ENCODE measurements at regions not wholly inside any gene's neighbourhood (a gene's known extent, or its start where the extent isn't known, plus 50 kb on each side); places are given as distances from the start of the nearest gene placed in this dataset.
"Not testable (repeated sequence)": the region's sequence is repeated elsewhere in the genome, so short reads cannot be mapped to it uniquely, and the experiment has no call there.

- not testable (repeated sequence) for DNase-seq
These were observed 103.2 kb upstream of the ZNF746 start for GRCh38 chr7:149600669-149601330.

GRCh38 chr7:149599636-149600206 is 102.1 kb upstream of the ZNF746 start:
- no peak for DNase-seq

DNA sequence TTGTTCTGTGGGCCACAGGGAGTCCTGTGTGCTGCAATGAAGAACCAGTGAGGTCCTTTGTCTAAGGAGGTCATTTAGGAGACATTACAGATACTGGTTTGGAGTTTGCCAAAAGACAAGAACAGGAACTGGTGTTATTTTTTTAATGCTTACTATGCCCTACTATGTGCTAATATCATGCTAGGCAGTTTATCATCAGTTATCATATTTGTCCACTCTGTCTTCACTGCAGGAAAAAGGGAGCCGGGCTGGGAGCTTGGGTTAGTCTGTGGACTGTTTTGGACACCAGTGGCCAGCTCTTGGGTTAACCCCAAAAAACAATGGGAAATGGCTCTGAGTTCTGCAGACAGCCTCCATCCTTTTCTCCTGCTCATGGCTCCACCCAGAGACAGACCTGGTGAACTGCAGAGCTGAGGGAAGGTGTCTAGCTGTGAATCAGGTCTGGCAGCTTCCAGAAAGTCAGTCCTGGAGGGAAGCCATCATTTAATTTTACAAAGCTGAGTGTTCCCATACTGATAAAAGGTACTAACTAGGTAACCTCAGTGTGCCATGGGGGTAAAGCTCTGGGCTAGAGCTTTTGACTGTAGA is 101.2 kb upstream of the ZNF746 start:
- no peak for DNase-seq

DNA sequence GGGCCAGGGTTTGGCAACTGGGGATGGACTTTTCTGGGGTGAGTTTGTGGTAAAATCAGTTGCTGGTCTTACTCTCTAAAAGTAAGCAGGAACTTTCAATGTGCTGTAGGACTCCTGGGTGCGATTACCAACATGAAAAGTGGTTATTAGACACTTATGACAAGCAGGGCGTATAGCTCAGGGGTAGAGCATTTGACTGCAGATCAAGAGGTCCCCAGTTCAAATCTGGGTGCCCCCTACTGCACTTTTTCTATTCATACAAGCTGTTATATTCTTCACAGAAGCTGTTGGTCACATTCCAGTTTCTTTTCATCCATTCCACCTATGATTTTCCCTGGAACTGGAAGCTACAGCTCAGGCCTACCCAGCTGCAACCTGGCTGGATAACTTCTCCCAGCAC is 100.2 kb upstream of the ZNF746 start:
- DNase-seq, result not testable (repeated sequence)

GRCh38 chr7:149595541-149595940 is 97.9 kb upstream of the ZNF746 start:
- no peak for DNase-seq

DNA sequence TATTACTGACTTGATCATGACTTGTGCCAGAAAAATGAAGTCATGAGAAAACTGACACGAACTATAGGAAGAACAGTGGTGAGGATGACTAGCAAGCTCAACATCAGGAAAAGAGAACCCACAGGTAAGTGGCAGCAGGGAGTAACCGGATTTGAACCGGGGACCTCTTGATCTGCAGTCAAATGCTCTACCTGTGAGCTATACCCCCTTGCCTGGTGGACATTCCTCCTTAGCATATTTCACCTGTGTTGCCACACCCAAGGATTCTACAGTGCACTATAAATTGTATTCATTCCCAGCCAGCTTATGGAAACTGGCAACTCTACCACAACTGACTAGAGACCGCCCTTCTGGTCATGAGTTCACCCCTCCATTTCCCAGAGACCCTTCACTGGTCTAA is 97.5 kb upstream of the ZNF746 start:
- no peak for DNase-seq

DNA sequence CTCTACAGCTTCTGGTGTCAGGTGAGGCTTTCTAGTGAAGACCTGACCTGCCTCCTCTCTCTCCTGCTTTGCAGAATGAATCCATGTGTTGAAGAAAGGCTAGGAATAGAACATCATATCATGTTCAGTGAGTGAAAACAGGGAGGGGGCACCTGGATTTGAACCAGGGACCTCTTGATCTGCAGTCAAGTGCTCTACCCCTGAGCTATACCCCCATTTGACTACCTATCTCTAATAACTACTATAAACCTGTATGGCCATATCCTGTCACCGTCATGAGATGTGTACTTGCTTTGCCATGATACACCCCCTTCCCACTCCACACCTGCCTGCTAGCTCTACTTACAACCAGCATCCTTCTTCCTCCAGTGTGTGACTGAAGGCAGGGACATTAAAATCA is 91.3 kb upstream of the ZNF746 start:
- no peak for DNase-seq

DNA sequence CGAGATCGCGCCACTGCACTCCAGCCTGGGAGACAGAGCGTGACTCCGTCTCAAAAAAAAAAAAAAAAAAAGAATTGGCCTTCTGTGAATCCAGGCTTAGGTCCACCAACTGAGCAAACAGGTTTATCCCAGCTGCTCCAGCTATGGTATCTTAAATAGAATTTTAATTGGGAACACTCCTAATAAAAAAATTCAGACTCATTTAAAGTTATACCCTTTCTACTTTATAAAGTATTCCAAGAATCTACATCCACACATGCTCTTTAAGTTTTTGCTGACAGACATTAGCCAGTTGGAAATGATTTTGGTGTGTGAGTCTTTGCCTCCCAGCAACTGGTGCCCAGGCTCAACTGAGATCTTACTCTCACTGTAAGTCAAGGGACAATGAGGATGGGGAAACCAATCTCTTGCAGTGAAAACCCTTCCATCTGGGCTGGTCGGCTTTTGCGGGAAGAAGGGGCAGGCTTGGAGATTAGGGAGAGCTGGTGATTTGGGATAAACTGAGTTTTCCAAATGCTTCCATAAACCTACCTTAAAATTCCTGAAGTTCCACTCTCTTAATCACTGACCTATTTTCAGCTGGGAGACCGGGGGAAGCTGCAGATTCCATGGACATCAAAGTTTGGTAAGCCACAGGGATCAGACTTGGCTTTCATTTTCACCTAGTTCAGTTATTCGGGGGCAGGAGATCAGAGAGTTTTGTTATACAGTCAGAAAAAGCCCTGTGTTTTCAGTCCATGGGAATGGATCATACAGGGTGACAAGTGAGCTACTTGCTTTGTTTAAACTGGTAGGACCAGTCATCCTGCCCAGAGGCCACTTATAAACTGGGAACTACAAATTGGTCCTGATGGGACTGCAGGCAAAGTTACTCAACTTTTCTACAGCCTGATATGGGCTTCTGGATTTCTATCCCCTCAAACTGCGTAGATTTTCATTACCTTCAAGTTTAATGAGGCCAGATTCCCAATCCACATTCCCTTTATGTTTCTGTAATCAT is 89.3 kb upstream of the ZNF746 start:
- DNase-seq, result no peak

GRCh38 chr7:149584530-149584929 is 86.9 kb upstream of the ZNF746 start:
- no peak for DNase-seq

- no peak for DNase-seq
These were observed 86.4 kb upstream of the ZNF746 start for GRCh38 chr7:149584009-149584408.

- no peak for DNase-seq
These were observed 82.7 kb upstream of the ZNF746 start for GRCh38 chr7:149580328-149580727.

- DNase-seq, result not testable (repeated sequence)
These were observed 81.8 kb upstream of the ZNF746 start for GRCh38 chr7:149579365-149579764.

GRCh38 chr7:149574428-149574827 is 76.8 kb upstream of the ZNF746 start:
- not testable (repeated sequence) for DNase-seq

GRCh38 chr7:149573519-149573918 is 75.9 kb upstream of the ZNF746 start:
- DNase-seq, result no peak

GRCh38 chr7:149572920-149573319 is 75.3 kb upstream of the ZNF746 start:
- not testable (repeated sequence) for DNase-seq

DNA sequence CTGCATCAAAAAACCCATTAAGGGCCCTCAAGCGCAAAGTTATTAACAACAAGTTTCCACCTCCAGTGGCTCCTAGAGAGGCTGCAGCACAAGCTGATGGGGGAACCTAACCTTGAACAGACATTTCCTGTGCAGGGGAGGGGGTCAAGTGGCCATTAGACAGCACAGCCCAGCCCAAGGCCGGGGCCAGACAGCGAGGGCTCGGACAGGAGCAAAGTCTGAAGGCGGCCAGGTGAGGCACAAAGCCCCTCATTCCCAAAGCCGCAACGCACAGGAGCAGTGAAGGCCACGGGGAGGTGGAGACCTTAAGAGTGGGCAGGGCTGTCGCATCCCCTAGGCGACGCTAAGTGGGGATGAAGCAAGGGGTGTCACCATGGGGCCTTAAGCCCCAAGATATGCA is 73.2 kb upstream of the ZNF746 start:
- DNase-seq, result no peak

GRCh38 chr7:149569726-149570422 is 72.3 kb upstream of the ZNF746 start:
- DNase-seq, result no peak

- DNase-seq, result no peak
These were observed 71.6 kb upstream of the ZNF746 start for GRCh38 chr7:149569025-149569725.

- no peak for DNase-seq
These were observed 70.6 kb upstream of the ZNF746 start for GRCh38 chr7:149568218-149568617.

DNA sequence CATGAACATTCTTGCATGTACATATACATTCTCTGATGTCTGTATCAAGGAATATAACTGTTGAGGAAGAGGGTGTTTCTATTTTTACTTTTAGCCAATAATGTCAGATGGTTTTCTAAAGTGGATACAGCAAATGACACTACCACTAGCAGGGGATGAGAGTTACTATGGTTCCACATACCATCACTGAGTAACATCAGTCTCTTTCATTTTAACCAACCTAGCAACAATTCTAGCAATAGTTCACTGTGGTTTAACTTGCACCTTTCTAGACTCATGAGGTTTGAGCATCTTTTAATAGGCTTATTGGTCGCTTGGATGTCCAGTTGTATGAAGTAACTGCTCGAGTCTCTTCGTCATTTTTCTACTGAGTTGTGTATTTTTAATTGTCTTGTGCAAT is 68.5 kb upstream of the ZNF746 start:
- no peak for DNase-seq

GRCh38 chr7:149565096-149565382 is 67.4 kb upstream of the ZNF746 start:
- DNase-seq, result no peak
